HL-60 (cell line): ENCODE measurements at regions not wholly inside any gene's neighbourhood (a gene's known extent, or its start where the extent isn't known, plus 50 kb on each side); places are given as distances from the start of the nearest gene placed in this dataset.

Source experiments
- DNase-seq, 2 experiments: peaks; one replicate each; pipeline ENCODE4 v3.0.0-alpha.2; 2010 to 2020; ENCODE audit warnings: low read depth in 1 of 2, low spot score in 1 of 2
- H3K27ac ChIP-seq: fragments of 250-450 bp; sonication (Bioruptor Pico); replicated peaks from 2 replicates; pipeline ENCODE4 v1.5.1; 2020; ENCODE audit warnings: mild to moderate bottlenecking, moderate library complexity
- H3K27me3 ChIP-seq: fragments of 250-450 bp; sonication (Bioruptor Pico); 2 replicates; pipeline ENCODE4 v1.5.1; 2021; ENCODE audit warnings: mild to moderate bottlenecking, moderate library complexity; ENCODE audit not compliant: insufficient read depth, poor library complexity, severe bottlenecking
- H3K4me3 ChIP-seq: replicated peaks from 2 replicates; pipeline ENCODE4 v1.5.1; 2011; ENCODE audit warnings: mild to moderate bottlenecking, control low read depth, low read length; ENCODE audit not compliant: insufficient read depth
- GABPA ChIP-seq: IDR thresholded peaks from 2 replicates; pipeline ENCODE4 v1.6.1; 2012; ENCODE audit warnings: low read depth
- POLR2AphosphoS5 ChIP-seq: IDR thresholded peaks from 2 replicates; pipeline ENCODE4 v1.6.1; 2012; ENCODE audit warnings: low read depth
- SPI1 ChIP-seq: IDR thresholded peaks from 2 replicates; pipeline ENCODE4 v1.6.1; 2012; ENCODE audit warnings: low read depth, mild to moderate bottlenecking, borderline replicate concordance
- TF ChIP-seq, protein P1 (sequence below): IDR thresholded peaks from 2 replicates; pipeline ENCODE4 v1.6.1; 2012; ENCODE audit warnings: low read depth; ENCODE audit not compliant: insufficient replicate concordance
- TF ChIP-seq, protein P2 (sequence below): IDR thresholded peaks from one replicate; pipeline ENCODE4 v1.5.1; 2011; ENCODE audit warnings: low read length, control low read depth, inconsistent platforms; ENCODE audit not compliant: insufficient read depth

DNA sequence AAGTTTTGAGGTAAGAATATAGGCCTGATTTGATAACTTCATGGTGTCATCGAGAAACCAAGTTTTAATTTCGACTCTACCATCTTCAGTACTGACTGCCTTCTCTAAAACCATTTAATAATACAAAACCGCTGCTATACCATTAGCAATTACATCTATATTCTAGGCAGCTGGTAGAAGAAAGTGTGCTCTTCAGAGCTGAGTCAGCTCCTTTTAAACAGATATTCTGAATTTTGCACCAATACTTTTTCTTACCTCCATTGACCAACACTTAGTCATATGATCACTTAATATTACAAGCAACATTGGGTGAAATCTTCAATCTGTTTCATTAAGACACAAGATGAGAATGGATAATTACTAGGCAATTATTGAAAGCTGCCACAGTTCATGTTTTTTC, 1667.8 kb downstream of the PCDH9 start:
- Histone ChIP-seq H3K4me3 (no peak overlapping the region), H3K27me3 (no peaks in the 10 kb centered on the region), H3K27ac (no peak overlapping the region)
- no peak for DNase-seq
- TF ChIP-seq GABPA, result no peak
- TF ChIP-seq, protein P1, sequence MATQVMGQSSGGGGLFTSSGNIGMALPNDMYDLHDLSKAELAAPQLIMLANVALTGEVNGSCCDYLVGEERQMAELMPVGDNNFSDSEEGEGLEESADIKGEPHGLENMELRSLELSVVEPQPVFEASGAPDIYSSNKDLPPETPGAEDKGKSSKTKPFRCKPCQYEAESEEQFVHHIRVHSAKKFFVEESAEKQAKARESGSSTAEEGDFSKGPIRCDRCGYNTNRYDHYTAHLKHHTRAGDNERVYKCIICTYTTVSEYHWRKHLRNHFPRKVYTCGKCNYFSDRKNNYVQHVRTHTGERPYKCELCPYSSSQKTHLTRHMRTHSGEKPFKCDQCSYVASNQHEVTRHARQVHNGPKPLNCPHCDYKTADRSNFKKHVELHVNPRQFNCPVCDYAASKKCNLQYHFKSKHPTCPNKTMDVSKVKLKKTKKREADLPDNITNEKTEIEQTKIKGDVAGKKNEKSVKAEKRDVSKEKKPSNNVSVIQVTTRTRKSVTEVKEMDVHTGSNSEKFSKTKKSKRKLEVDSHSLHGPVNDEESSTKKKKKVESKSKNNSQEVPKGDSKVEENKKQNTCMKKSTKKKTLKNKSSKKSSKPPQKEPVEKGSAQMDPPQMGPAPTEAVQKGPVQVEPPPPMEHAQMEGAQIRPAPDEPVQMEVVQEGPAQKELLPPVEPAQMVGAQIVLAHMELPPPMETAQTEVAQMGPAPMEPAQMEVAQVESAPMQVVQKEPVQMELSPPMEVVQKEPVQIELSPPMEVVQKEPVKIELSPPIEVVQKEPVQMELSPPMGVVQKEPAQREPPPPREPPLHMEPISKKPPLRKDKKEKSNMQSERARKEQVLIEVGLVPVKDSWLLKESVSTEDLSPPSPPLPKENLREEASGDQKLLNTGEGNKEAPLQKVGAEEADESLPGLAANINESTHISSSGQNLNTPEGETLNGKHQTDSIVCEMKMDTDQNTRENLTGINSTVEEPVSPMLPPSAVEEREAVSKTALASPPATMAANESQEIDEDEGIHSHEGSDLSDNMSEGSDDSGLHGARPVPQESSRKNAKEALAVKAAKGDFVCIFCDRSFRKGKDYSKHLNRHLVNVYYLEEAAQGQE, result no peak
- TF ChIP-seq SPI1, result no peak
- TF ChIP-seq, protein P2, sequence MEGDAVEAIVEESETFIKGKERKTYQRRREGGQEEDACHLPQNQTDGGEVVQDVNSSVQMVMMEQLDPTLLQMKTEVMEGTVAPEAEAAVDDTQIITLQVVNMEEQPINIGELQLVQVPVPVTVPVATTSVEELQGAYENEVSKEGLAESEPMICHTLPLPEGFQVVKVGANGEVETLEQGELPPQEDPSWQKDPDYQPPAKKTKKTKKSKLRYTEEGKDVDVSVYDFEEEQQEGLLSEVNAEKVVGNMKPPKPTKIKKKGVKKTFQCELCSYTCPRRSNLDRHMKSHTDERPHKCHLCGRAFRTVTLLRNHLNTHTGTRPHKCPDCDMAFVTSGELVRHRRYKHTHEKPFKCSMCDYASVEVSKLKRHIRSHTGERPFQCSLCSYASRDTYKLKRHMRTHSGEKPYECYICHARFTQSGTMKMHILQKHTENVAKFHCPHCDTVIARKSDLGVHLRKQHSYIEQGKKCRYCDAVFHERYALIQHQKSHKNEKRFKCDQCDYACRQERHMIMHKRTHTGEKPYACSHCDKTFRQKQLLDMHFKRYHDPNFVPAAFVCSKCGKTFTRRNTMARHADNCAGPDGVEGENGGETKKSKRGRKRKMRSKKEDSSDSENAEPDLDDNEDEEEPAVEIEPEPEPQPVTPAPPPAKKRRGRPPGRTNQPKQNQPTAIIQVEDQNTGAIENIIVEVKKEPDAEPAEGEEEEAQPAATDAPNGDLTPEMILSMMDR, result no peak
- no peak for TF ChIP-seq POLR2AphosphoS5

DNA sequence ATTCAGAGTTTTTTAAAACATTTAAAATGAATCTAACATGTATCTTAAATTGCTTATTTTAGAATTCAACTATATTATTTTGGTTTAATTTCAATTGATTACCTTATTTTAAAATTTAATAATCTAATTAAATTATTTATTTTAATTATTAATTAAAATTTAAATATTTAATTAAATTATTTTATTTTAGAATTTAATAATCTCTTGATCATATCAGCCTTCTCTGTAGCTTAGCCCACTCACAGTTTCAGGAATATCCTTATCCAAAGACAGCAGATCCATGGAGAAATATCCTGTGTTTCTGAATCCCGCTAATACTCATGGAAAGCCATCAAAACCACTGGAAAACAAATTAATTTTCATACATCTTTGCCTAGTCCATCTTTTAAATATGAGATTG, 1669.2 kb downstream of the PCDH9 start:
- no peak for TF ChIP-seq POLR2AphosphoS5
- no peak for TF ChIP-seq SPI1
- TF ChIP-seq, protein P2, result no peak
- TF ChIP-seq GABPA, result no peak
- TF ChIP-seq, protein P1, result no peak
- Histone ChIP-seq H3K4me3 (no peak overlapping the region), H3K27me3 (no peaks in the 10 kb centered on the region), H3K27ac (no peak overlapping the region)
- DNase-seq, result no peak

DNA sequence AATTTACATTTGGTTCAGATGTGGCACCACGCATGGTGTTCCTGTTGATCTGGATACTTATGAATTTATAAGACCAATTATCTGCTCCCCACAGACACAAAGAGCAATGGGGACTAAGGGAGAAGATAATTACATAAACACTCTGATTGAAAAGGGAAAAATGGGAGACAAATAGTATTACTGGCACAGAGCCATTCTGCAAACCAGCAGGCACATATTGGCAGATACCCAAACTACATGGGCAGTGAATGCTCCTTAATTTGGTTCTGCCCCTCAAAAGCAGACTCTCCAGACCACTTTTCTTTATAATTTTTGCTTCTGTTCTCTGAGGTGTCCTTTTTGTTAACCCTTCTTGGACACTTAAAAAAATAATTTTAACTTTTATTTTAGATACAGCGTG, 1674.2 kb downstream of the PCDH9 start:
- H3K4me3 ChIP-seq, result no peak overlapping the region
- H3K27ac ChIP-seq, result no peak overlapping the region
- H3K27me3 ChIP-seq, result no peaks in the 10 kb centered on the region
- DNase-seq, result no peak
- TF ChIP-seq, protein P2, result no peak
- TF ChIP-seq SPI1 (no peak), GABPA (no peak)
- TF ChIP-seq, protein P1, result no peak
